HG02852 (cell line): ENCODE measurements at regions not wholly inside any gene's neighbourhood (a gene's known extent, or its start where the extent isn't known, plus 50 kb on each side); places are given as distances from the start of the nearest gene placed in this dataset.
"Not testable (repeated sequence)": the region's sequence is repeated elsewhere in the genome, so short reads cannot be mapped to it uniquely, and the experiment has no call there.

Experiments used
- ATAC-seq: cut with Tn5 transposase; IDR thresholded peaks from one replicate; pipeline ENCODE4 v1.9.1; 2021; ENCODE audit warnings: mild to moderate bottlenecking, moderate library complexity; ENCODE audit not compliant: unreplicated experiment

GRCh38 chr10:3661271-3661670 lies 123.7 kb downstream of the KLF6 start:
- no peak for ATAC-seq

- ATAC-seq = no peak
These were observed 124.3 kb downstream of the KLF6 start for GRCh38 chr10:3660753-3661152.

- ATAC-seq = no peak
These were observed 125.6 kb downstream of the KLF6 start for GRCh38 chr10:3659203-3659917.

GRCh38 chr10:3658766-3659165 lies 126.2 kb downstream of the KLF6 start:
- no peak for ATAC-seq

- no peak for ATAC-seq
These were observed 128.8 kb downstream of the KLF6 start for GRCh38 chr10:3656214-3656613.

GRCh38 chr10:3655528-3655927 lies 129.5 kb downstream of the KLF6 start:
- ATAC-seq = no peak

GRCh38 chr10:3654980-3655379 lies 130.0 kb downstream of the KLF6 start:
- no peak for ATAC-seq

GRCh38 chr10:3654496-3654895 lies 130.5 kb downstream of the KLF6 start:
- ATAC-seq = no peak

GRCh38 chr10:3653303-3653702 lies 131.7 kb downstream of the KLF6 start:
- ATAC-seq = not testable (repeated sequence)

- ATAC-seq = no peak
These were observed 132.1 kb downstream of the KLF6 start for GRCh38 chr10:3652886-3653285.

- no peak for ATAC-seq
These were observed 132.9 kb downstream of the KLF6 start for GRCh38 chr10:3651969-3652653.

GRCh38 chr10:3648576-3648975 lies 136.4 kb downstream of the KLF6 start:
- no peak for ATAC-seq

GRCh38 chr10:3648170-3648569 lies 136.8 kb downstream of the KLF6 start:
- no peak for ATAC-seq

- ATAC-seq = peak; percentile 75
These were observed 137.9 kb downstream of the KLF6 start for GRCh38 chr10:3647074-3647473.

- no peak for ATAC-seq
These were observed 139.6 kb downstream of the KLF6 start for GRCh38 chr10:3645406-3645805.

GRCh38 chr10:3640816-3641215 lies 144.2 kb downstream of the KLF6 start:
- no peak for ATAC-seq

GRCh38 chr10:3639546-3639945 lies 145.5 kb downstream of the KLF6 start:
- ATAC-seq = no peak

GRCh38 chr10:3636356-3637181 lies 148.4 kb downstream of the KLF6 start:
- no peak for ATAC-seq

GRCh38 chr10:3635697-3636096 lies 149.3 kb downstream of the KLF6 start:
- ATAC-seq = no peak

GRCh38 chr10:3635211-3635671 lies 149.8 kb downstream of the KLF6 start:
- no peak for ATAC-seq

GRCh38 chr10:3634646-3635045 lies 150.4 kb downstream of the KLF6 start:
- ATAC-seq = not testable (repeated sequence)
